ENCODE measurements at regions not wholly inside any gene's neighbourhood (a gene's known extent, or its start where the extent isn't known, plus 50 kb on each side); places are given as distances from the start of the nearest gene placed in this dataset.

DNA sequence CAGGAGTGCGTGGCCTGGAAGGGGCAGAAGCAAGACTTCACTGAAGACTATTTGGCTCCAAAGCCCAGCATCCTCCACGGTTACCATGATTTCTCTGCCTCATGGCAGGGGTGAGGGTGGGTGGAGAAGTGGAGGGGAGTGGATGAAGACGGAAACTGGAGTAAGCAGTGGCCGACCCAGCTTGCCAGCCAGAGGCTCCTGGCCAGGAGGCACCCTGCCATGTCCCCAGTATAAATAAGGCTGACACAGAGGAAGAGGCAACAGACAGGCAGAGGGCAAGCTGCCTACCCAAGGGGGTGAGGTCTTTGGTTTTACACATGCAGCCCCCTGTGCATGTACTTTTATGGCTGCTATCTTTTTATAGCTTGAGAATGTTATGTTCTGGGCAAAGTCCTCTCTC lies 102.6 kb upstream of the TBX20 start:
- no peak for TF ChIP-seq POLR2A (IDR thresholded peaks at IDR 0.05; ENCODE audit: low read depth, low read length)
- DNase-seq (ENCODE audit: insufficient read length, low spot score) (no peak), FAIRE-seq (no peak)

DNA sequence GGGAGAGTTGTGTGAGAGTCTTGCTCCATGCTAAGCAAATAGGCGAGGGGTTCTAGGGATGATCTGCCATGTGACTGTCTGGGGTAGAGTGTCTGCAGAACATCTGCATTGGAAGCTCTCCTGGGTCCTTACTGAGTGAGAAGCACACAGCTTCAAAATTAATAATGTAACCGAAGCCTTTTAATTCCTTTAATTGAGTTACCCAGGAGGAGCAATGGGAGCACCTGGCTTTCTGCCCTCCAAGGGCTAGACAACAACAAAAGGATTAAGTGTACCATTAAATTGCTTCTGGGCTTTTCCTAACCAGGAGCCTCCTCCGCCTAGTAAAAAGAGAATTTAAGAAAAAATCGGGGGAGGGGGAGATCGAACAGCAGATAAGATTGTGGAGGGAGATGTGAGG lies 102.0 kb upstream of the TBX20 start:
- DNase-seq (ENCODE audit: insufficient read length, low spot score): no peak
- FAIRE-seq: no peak
- no peak for TF ChIP-seq POLR2A (IDR thresholded peaks at IDR 0.05; ENCODE audit: low read depth, low read length)

- no peak for DNase-seq (ENCODE audit: insufficient read length, low spot score)
- FAIRE-seq: no peak
- no peak for TF ChIP-seq POLR2A (IDR thresholded peaks at IDR 0.05; ENCODE audit: low read depth, low read length)
Observed at GRCh38 chr7:35355199-35355598, 101.3 kb upstream of the TBX20 start.

DNA sequence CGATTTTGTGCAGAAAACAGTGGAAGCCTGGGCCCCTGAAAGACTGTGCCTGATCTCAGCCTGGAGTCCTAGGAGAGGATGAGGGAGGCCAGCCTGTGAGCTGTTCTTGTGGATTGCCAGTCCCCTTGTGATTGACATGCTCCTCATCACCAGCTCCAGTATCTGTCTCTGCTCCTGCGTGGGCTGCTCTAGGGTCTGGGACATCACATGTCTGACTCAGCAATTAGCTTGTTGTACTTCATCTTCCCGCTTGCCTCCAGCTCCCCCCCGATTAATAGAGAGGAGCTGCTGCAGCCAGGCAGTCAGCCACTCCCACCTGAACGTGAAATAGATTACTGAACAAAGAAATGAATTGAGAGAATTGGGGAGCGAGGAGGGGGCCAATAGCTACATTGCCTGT lies 99.6 kb upstream of the TBX20 start:
- FAIRE-seq (no peak), DNase-seq (ENCODE audit: insufficient read length, low spot score) (no peak)
- TF ChIP-seq POLR2A (IDR thresholded peaks at IDR 0.05; ENCODE audit: low read depth, low read length): no peak

DNA sequence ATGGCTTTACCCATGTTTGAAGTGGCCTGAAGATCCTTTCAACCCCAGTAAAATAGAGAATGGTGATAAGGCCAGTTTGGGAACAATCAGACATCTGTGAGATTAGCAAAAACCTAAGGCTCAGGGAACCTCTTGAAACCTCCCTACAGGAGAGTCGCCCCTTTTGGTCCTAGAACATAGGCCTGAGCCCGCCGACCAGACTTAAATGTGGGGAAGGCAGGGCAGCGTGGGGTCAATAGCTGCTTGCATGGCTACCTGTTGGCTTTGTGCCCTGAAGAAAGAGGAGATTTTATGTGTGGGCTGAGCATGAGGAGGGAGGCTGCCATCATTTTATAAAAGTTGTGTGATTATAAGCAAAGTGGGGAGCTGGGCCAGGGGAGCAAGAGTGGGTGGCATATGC lies 97.6 kb upstream of the TBX20 start:
- DNase-seq (ENCODE audit: insufficient read length, low spot score) (no peak), FAIRE-seq (no peak)
- no peak for TF ChIP-seq POLR2A (IDR thresholded peaks at IDR 0.05; ENCODE audit: low read depth, low read length)

DNA sequence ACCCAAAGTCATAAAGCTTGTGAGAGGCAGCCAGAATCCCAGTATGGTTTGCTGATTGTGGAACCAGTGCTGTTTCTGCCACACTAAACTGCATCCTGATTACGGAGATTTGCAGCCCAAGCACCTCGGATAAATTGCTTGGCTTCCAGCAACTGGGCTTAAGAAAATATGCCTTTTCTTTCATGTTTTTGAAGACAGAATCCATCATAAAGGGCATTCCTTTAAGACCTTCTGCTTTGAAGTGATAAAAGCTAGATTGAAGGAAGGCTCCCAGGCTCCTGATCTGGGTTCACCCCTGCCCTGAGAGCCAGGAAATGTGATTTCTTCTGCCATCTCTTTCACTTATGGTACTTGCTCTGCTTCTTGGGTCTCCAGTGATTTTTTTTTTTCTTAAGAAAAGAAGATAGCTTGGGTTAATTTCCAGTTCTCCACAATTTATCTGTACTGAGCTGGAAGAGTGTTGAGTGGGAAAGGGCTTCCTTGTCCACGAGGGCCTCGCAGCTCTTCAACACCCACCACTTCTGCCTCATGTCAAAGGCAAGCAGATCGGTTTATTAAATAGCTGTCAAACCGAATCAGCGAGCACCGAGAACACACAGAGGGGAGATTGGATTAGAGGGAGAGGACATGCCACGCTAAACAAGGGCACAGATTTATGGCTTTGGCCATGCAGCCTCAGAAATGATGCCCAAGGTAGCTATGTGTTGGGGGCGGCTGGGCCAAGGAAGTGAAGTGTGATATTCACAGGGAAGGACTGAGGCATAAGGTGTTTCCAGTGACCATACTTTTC lies 94.9 kb upstream of the TBX20 start:
- DNase-seq (ENCODE audit: insufficient read length, low spot score) (no peak), FAIRE-seq (no peak)
- TF ChIP-seq POLR2A (IDR thresholded peaks at IDR 0.05; ENCODE audit: low read depth, low read length): no peak

GRCh38 chr7:35342786-35343185 lies 88.9 kb upstream of the TBX20 start:
- no peak for TF ChIP-seq POLR2A (IDR thresholded peaks at IDR 0.05; ENCODE audit: low read depth, low read length)
- DNase-seq (ENCODE audit: insufficient read length, low spot score) (no peak), FAIRE-seq (no peak)

- DNase-seq (ENCODE audit: insufficient read length, low spot score) (no peak), FAIRE-seq (no peak)
Observed at GRCh38 chr7:35339811-35340210, 85.9 kb upstream of the TBX20 start.

DNA sequence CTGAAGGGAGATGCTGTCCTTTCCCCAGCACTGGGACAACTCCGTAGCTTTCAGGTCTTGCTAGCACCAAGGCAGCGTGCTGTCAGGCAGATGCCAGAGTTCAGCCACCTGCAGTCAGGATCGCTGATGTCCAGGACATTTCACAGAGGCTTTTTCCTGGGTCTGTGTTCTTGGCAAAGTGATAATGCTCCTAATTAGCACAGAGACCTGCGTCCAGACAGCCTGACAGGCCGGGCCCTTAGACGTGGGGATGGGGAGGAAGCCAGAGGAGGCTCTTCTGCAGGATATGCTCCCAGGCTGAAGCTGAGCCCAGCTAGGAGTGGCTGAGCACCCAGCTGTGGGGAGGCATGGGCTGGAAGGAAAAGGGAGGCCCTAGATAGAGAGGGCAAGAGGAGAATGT lies 82.5 kb upstream of the TBX20 start:
- no peak for TF ChIP-seq POLR2A (IDR thresholded peaks at IDR 0.05; ENCODE audit: low read depth, low read length)
- DNase-seq (ENCODE audit: insufficient read length, low spot score) (no peak), FAIRE-seq (no peak)

More at GRCh38 chr7:35339811-35340210, 85.9 kb upstream of the TBX20 start:
- TF ChIP-seq POLR2A (IDR thresholded peaks at IDR 0.05; ENCODE audit: low read depth, low read length): no peak

DNA sequence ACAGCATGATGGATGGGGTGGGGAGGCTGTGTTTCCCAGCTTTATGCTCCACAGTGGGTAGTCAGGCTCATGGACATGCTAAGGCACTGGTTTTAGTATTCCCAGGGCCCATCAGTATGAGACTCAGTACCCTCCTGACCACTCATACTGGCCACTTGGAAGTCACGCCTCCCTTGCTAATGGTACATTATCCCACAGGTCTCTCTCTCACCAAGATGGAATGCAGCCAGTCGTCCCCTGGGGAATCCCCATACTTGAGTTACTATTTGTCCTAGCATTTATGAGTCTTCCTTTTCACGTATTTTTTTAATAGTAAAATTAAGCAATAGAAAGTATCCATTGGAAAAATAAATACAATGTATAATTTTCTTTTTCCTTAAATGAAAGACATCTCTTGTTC lies 80.6 kb upstream of the TBX20 start:
- DNase-seq (ENCODE audit: insufficient read length, low spot score) (no peak), FAIRE-seq (no peak)
- TF ChIP-seq POLR2A (IDR thresholded peaks at IDR 0.05; ENCODE audit: low read depth, low read length): no peak

DNA sequence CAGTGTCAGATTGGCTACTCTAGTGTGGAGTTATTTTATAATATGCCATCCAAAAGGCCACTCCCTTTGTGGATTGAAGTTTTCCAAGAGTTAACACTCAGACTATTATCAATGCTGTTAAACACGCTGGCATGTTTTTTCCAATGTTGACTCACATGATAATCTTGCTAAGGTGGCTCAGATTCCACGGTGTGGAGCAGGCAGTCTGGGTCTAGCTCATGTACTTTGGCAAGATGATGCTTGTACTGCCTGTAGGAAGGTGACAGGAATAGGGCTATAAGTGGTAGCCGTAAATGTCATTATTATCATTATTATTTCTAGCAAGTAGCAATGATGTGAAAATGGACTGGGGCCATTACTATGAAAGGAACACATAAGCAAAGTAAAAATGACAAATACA lies 79.4 kb upstream of the TBX20 start:
- FAIRE-seq (no peak), DNase-seq (ENCODE audit: insufficient read length, low spot score) (no peak)
- TF ChIP-seq POLR2A (IDR thresholded peaks at IDR 0.05; ENCODE audit: low read depth, low read length): no peak

DNA sequence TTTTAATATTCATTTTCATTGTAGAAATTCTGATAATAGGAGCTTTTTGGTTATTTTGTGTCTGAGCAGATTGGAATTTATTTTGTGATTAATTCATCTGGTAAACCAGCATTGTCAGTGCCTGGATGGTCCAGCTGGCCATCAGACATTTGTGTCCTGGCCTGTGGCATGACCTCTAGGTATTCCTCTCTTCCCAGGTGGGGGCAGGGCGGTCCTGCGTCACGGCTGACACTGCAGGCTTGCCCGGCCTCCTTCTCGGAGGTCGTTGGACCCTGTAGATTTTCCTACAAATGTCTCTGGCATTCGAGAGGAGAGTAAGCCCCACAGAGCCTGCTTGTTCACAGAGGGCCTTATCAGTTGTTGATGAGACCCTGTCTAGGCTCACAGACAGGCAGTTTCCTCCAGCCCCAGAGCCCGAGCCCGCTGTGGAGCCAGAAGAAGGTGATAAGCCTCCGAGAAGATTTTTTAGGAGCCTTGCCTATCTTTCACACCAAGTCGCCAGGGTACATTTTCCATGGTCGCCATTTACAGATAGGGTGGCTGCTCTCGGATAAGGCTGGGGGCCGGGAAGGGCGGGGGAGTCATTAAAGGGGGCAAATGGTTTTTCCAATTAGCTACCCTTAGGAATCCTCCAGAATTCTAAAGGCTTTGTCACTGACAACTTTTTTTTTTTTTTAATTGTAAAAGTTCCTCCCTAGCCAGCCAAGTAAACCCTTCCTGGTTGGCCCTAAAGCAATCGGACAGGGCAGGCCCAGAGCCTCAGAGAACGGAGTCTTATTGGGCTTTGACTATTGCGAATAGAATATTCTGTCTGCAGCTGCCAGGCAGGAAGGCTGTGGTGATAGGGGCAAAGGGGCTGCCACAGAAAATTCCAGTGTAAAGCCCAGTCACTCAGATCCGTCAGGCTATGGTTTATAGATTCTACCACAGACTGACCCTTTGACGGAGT lies 78.1 kb upstream of the TBX20 start:
- no peak for FAIRE-seq
- no peak for DNase-seq (ENCODE audit: insufficient read length, low spot score)
- no peak for TF ChIP-seq POLR2A (IDR thresholded peaks at IDR 0.05; ENCODE audit: low read depth, low read length)

DNA sequence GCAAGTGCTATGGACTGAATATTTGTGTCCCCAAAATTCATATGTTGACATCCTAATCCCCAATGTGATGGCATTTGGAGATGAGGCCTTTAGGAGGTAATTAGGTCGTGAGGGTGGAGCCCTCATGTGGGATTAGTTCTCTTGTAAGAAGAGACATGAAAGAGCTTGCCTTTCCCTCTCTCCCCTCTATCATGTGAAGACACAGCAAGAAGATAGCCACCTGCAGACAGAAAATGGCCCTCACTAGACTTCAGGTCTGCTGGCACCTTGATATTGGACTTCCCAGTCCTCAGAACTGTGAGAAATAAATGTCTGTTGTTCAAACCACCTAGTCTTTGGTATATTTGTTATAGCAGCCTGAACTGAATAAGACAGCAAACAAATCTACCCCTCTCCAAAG lies 75.1 kb upstream of the TBX20 start:
- no peak for FAIRE-seq
- TF ChIP-seq POLR2A (IDR thresholded peaks at IDR 0.05; ENCODE audit: low read depth, low read length): no peak
- no peak for DNase-seq (ENCODE audit: insufficient read length, low spot score)

- FAIRE-seq (no peak), DNase-seq (ENCODE audit: insufficient read length, low spot score) (no peak)
- TF ChIP-seq POLR2A (IDR thresholded peaks at IDR 0.05; ENCODE audit: low read depth, low read length): no peak
Observed at GRCh38 chr7:35319606-35320005, 65.7 kb upstream of the TBX20 start.

- no peak for FAIRE-seq
Observed at GRCh38 chr7:35316549-35316948, 62.6 kb upstream of the TBX20 start.

More at GRCh38 chr7:35316549-35316948, 62.6 kb upstream of the TBX20 start:
- DNase-seq (ENCODE audit: insufficient read length, low spot score): no peak
- no peak for TF ChIP-seq POLR2A (IDR thresholded peaks at IDR 0.05; ENCODE audit: low read depth, low read length)

All from H54 (cell line).